IMR-90 (cell line): ENCODE measurements at regions not wholly inside any gene's neighbourhood (a gene's known extent, or its start where the extent isn't known, plus 50 kb on each side); places are given as distances from the start of the nearest gene placed in this dataset.

Source experiments
- ATAC-seq: fragments of 200-7000 bp; cut with Tn5 transposase; 2 replicates; pipeline ENCODE4 v1.9.1; 2020; ENCODE audit warnings: low read depth, mild to moderate bottlenecking, moderate library complexity
- BruUV-seq: library from RNA; stranded (reverse); fragments of 400-500 nt; replicated peaks from 2 replicates; lab custom pipeline; 2021; lab: Mats Ljungman, UMichigan
- CTCF ChIA-PET: fragments of 300-600 bp; formaldehyde crosslinking; extraction: SDS; loops from one replicate; lab custom pipeline; 2021; ENCODE audit warnings: antibody characterized with exemption; lab: Yijun Ruan, JAX
- POLR2A ChIA-PET: fragments of 300-600 bp; sonication (Branson Sonifier 250); formaldehyde crosslinking; loops from one replicate; lab custom pipeline; 2022; ENCODE audit warnings: antibody characterized with exemption; ENCODE audit not compliant: unreplicated experiment; lab: Charles Lee
- DNase-seq: peaks from one replicate; pipeline ENCODE4 v3.0.0; 2013
- H2AFZ ChIP-seq: replicated peaks from 2 replicates; pipeline ENCODE3; 2013; ENCODE audit warnings: low read length, mild to moderate bottlenecking; ENCODE audit not compliant: poor library complexity
- H2AK5ac ChIP-seq: 2 replicates; pipeline ENCODE4 v1.6.1; 2013; ENCODE audit warnings: low read depth, low read length, inconsistent platforms
- H2AK9ac ChIP-seq: replicated peaks from 2 replicates; pipeline ENCODE3; 2013; ENCODE audit warnings: mild to moderate bottlenecking, low read depth, low read length, moderate library complexity; ENCODE audit not compliant: poor library complexity
- H2BK120ac ChIP-seq: 2 replicates; pipeline ENCODE4 v1.6.1; 2013; ENCODE audit warnings: low read depth, low read length, inconsistent platforms
- H2BK15ac ChIP-seq: 3 replicates; pipeline ENCODE4 v1.6.1; 2013; ENCODE audit warnings: low read depth, low read length, inconsistent platforms
- H2BK20ac ChIP-seq: 2 replicates; pipeline ENCODE4 v1.6.1; 2013; ENCODE audit warnings: low read depth, mild to moderate bottlenecking, inconsistent platforms, low read length, moderate library complexity
- H2BK5ac ChIP-seq: 2 replicates; pipeline ENCODE4 v1.6.1; 2013; ENCODE audit warnings: mild to moderate bottlenecking, low read depth, low read length, inconsistent platforms; ENCODE audit not compliant: poor library complexity, severe bottlenecking
- H3K14ac ChIP-seq: replicated peaks from 2 replicates; pipeline ENCODE4 v1.6.1; 2013; ENCODE audit warnings: low read depth, low read length, inconsistent platforms
- H3K18ac ChIP-seq: 2 replicates; pipeline ENCODE4 v1.6.1; 2013; ENCODE audit warnings: low read depth, low read length, control low read depth
- H3K23ac ChIP-seq: 2 replicates; pipeline ENCODE4 v1.6.1; 2013; ENCODE audit warnings: low read depth, low read length, inconsistent platforms
- H3K27ac ChIP-seq: 2 replicates; pipeline ENCODE4 v1.5.1; 2013; ENCODE audit warnings: mild to moderate bottlenecking, control low read depth, low read length; ENCODE audit not compliant: insufficient read depth
- H3K27me3 ChIP-seq: 2 replicates; pipeline ENCODE4 v1.6.1; 2013; ENCODE audit warnings: low read length; ENCODE audit not compliant: control insufficient read depth, insufficient read depth
- H3K36me3 ChIP-seq: 2 replicates; pipeline ENCODE4 v1.6.1; 2013; ENCODE audit warnings: low read length, mixed read lengths; ENCODE audit not compliant: control insufficient read depth, insufficient read depth
- H3K4ac ChIP-seq: 2 replicates; pipeline ENCODE4 v1.6.1; 2013; ENCODE audit warnings: low read depth, low read length, inconsistent platforms
- H3K4me1 ChIP-seq: 2 replicates; pipeline ENCODE4 v1.6.1; 2013; ENCODE audit warnings: low read length, mixed read lengths; ENCODE audit not compliant: control insufficient read depth, insufficient read depth
- H3K4me2 ChIP-seq: 2 replicates; pipeline ENCODE4 v1.6.1; 2013; ENCODE audit warnings: low read depth, mild to moderate bottlenecking, control low read depth, low read length, moderate library complexity
- H3K4me3 ChIP-seq: 2 replicates; pipeline ENCODE4 v1.5.1; 2013; ENCODE audit warnings: low read depth, mild to moderate bottlenecking, control low read depth, low read length, moderate library complexity; ENCODE audit not compliant: insufficient read depth
- H3K56ac ChIP-seq: 2 replicates; pipeline ENCODE4 v1.6.1; 2013; ENCODE audit warnings: low read length, inconsistent platforms; ENCODE audit not compliant: insufficient read depth; ENCODE audit errors: extremely low read depth
- H3K79me1 ChIP-seq, 2 experiments: 2 replicates each; pipeline ENCODE4 v1.6.1; 2013; ENCODE audit warnings: low read length in 2 of 2, inconsistent platforms in 1 of 2, low read depth in 1 of 2
- H3K9ac ChIP-seq: 2 replicates; pipeline ENCODE4 v1.6.1; 2013; ENCODE audit warnings: low read depth, low read length, control low read depth
- H3K9me1 ChIP-seq: 2 replicates; pipeline ENCODE4 v1.6.1; 2013; ENCODE audit warnings: low read length, inconsistent platforms; ENCODE audit not compliant: insufficient read depth
- H3K9me3 ChIP-seq: 2 replicates; pipeline ENCODE4 v1.6.1; 2013; ENCODE audit warnings: low read length; ENCODE audit not compliant: control insufficient read depth, insufficient read depth
- H4K20me1 ChIP-seq: 2 replicates; pipeline ENCODE4 v1.6.1; 2013; ENCODE audit warnings: low read length, inconsistent platforms; ENCODE audit not compliant: insufficient read depth
- H4K5ac ChIP-seq: 2 replicates; pipeline ENCODE4 v1.6.1; 2013; ENCODE audit warnings: mild to moderate bottlenecking, low read depth, low read length, control low read depth
- H4K8ac ChIP-seq, 2 experiments: 2 replicates each; pipeline ENCODE4 v1.6.1; 2013; ENCODE audit warnings: low read depth in 2 of 2, low read length in 2 of 2, control low read depth in 1 of 2, inconsistent platforms in 1 of 2
- H4K91ac ChIP-seq: 2 replicates; pipeline ENCODE4 v1.6.1; 2013; ENCODE audit warnings: low read depth, low read length, inconsistent platforms; ENCODE audit not compliant: insufficient read depth
- BHLHE40 ChIP-seq: fragments of 150-350 bp; IDR thresholded peaks from 2 replicates; pipeline ENCODE4 v1.6.1; 2016; ENCODE audit warnings: mild to moderate bottlenecking, low read depth, low read length
- CEBPB ChIP-seq: IDR thresholded peaks from 2 replicates; pipeline ENCODE4 v1.6.1; 2012; ENCODE audit warnings: low read depth, low read length, improper control_type of control experiment
- CHD1 ChIP-seq: IDR thresholded peaks from 2 replicates; pipeline ENCODE4 v1.6.1; 2012; ENCODE audit warnings: low read depth, low read length, improper control_type of control experiment
- FOS ChIP-seq: fragments of 150-350 bp; IDR thresholded peaks from 2 replicates; pipeline ENCODE4 v1.6.1; 2016; ENCODE audit warnings: low read depth, low read length
- MAFK ChIP-seq: IDR thresholded peaks from 2 replicates; pipeline ENCODE4 v1.6.1; 2012; ENCODE audit warnings: low read depth, low read length, improper control_type of control experiment
- MAZ ChIP-seq: IDR thresholded peaks from 2 replicates; pipeline ENCODE4 v1.6.1; 2012; ENCODE audit warnings: low read depth, mild to moderate bottlenecking, low read length, improper control_type of control experiment, moderate library complexity, borderline replicate concordance
- MXI1 ChIP-seq: IDR thresholded peaks from 2 replicates; pipeline ENCODE4 v1.6.1; 2012; ENCODE audit warnings: low read depth, mild to moderate bottlenecking, low read length, moderate library complexity, borderline replicate concordance
- NFE2L2 ChIP-seq: fragments of 150-350 bp; IDR thresholded peaks from 2 replicates; pipeline ENCODE4 v1.6.1; 2016; ENCODE audit warnings: low read depth, mild to moderate bottlenecking, low read length
- POLR2A ChIP-seq: IDR thresholded peaks from 2 replicates; pipeline ENCODE4 v1.6.1; 2012; ENCODE audit warnings: mild to moderate bottlenecking, low read depth, low read length
- RAD21 ChIP-seq: IDR thresholded peaks from 2 replicates; pipeline ENCODE4 v1.6.1; 2012; ENCODE audit warnings: low read length, improper control_type of control experiment
- RCOR1 ChIP-seq: IDR thresholded peaks from 2 replicates; pipeline ENCODE4 v1.6.1; 2012; ENCODE audit warnings: mild to moderate bottlenecking, low read length, improper control_type of control experiment; ENCODE audit not compliant: insufficient replicate concordance
- RFX5 ChIP-seq: IDR thresholded peaks from 2 replicates; pipeline ENCODE4 v1.8.0; 2012; ENCODE audit warnings: low read depth, mild to moderate bottlenecking, low read length, moderate library complexity
- dilution Hi-C: fragments of 300-500 bp; cut with HindIII; formaldehyde crosslinking; loops from one replicate; pipeline ENCODE4 v1.14.3; 2018; ENCODE audit warnings: low sequenced_read_pairs; ENCODE audit not compliant: unreplicated experiment
- in situ Hi-C: fragments of 300-500 bp; cut with MboI; formaldehyde crosslinking; loops from 3 replicates; pipeline ENCODE4 v1.14.3; 2019; ENCODE audit warnings: low sequenced_read_pairs, inconsistent platforms, mixed read lengths
- intact Hi-C: fragments of 100-400 bp; cut with micrococcal nuclease; formaldehyde crosslinking; loops from 2 replicates; pipeline ENCODE4 v1.10.0; 2022
- TF ChIP-seq, protein P1 (sequence below): fragments of 150-350 bp; IDR thresholded peaks from 2 replicates; pipeline ENCODE4 v1.6.1; 2016; ENCODE audit warnings: low read depth, mild to moderate bottlenecking, low read length, moderate library complexity, borderline replicate concordance
- TF ChIP-seq, protein P2 (sequence below): fragments of 150-350 bp; IDR thresholded peaks from 2 replicates; pipeline ENCODE4 v1.6.1; 2017; ENCODE audit warnings: mild to moderate bottlenecking, antibody characterized with exemption, low read length, low read depth

DNA sequence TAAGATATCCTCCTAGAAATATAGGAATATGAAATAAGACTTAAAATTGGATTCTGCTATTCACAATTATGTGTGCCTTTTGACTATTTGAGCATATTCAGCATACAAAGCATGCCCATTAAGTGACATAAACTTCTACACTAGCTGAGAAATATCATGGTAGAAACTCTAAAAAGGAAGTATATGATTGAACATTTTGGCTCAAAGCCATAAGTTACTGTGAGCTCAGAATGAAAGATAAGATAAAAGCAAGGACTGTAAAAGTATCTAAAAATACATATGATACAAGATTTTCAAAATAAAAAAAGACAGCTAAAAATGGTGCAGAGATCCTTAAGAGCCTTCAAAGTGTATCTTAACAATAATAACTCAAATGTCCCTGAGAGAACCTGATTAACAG, 340.5 kb upstream of the SLC39A10 start:
- no peak overlapping the region for H3K9ac ChIP-seq
- H4K8ac ChIP-seq: no peak overlapping the region
- H3K4me3 ChIP-seq: no peak overlapping the region
- H2BK15ac ChIP-seq: no peak overlapping the region
- in situ Hi-C loops (loop anchor here (25.0 kb wide), 1 partner anchor 346 kb away; the partner anchor contains the start of gene SLC39A10), dilution Hi-C loops (no loop called here), intact Hi-C loops (no loop called here)
- no peak overlapping the region for H3K23ac ChIP-seq
- no peak overlapping the region for H2BK120ac ChIP-seq
- no peaks in the 10 kb centered on the region for H3K27me3 ChIP-seq
- 0 out of 2 replicates have a peak, but pooled peaks cover 5% of the 10 kb centered on the region for H3K9me1 ChIP-seq
- H2AFZ ChIP-seq: no peak overlapping the region
- no peak overlapping the region for H2AK9ac ChIP-seq
- H3K36me3 ChIP-seq: no peaks in the 10 kb centered on the region
- BruUV-seq: no TSS peak
- H3K4me2 ChIP-seq: no peak overlapping the region
- no peak overlapping the region for H4K91ac ChIP-seq
- DNase-seq (peak; percentile 6), ATAC-seq (no peak)
- no peak overlapping the region for H3K4ac ChIP-seq
- H3K27ac ChIP-seq: no peak overlapping the region
- H3K4me1 ChIP-seq: peaks cover 3% of the 10 kb centered on the region; the same call in 1 of the 2 replicates
- H3K18ac ChIP-seq: no peak overlapping the region
- H2AK5ac ChIP-seq: no peak overlapping the region
- H3K56ac ChIP-seq: no peak overlapping the region
- no peaks in the 10 kb centered on the region for H4K20me1 ChIP-seq
- TF ChIP-seq NFE2L2: no peak
- TF ChIP-seq MXI1: no peak
- no peak for TF ChIP-seq RFX5
- no peak for TF ChIP-seq FOS
- TF ChIP-seq MAFK: no peak
- no peak for TF ChIP-seq RCOR1
- TF ChIP-seq, protein P1, sequence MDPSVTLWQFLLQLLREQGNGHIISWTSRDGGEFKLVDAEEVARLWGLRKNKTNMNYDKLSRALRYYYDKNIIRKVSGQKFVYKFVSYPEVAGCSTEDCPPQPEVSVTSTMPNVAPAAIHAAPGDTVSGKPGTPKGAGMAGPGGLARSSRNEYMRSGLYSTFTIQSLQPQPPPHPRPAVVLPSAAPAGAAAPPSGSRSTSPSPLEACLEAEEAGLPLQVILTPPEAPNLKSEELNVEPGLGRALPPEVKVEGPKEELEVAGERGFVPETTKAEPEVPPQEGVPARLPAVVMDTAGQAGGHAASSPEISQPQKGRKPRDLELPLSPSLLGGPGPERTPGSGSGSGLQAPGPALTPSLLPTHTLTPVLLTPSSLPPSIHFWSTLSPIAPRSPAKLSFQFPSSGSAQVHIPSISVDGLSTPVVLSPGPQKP: no peak
- TF ChIP-seq BHLHE40: no peak
- TF ChIP-seq, protein P2, sequence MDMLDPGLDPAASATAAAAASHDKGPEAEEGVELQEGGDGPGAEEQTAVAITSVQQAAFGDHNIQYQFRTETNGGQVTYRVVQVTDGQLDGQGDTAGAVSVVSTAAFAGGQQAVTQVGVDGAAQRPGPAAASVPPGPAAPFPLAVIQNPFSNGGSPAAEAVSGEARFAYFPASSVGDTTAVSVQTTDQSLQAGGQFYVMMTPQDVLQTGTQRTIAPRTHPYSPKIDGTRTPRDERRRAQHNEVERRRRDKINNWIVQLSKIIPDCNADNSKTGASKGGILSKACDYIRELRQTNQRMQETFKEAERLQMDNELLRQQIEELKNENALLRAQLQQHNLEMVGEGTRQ: no peak
- no peak for TF ChIP-seq MAZ
- TF ChIP-seq CHD1: no peak
- no peak for TF ChIP-seq POLR2A
- no peak for TF ChIP-seq CEBPB
- no peak for TF ChIP-seq RAD21
- H3K9me3 ChIP-seq: no peaks in the 10 kb centered on the region
- no peak overlapping the region for H3K14ac ChIP-seq
- H4K5ac ChIP-seq: no peak overlapping the region
- CTCF ChIA-PET: no interaction called here
- no peak overlapping the region for H2BK20ac ChIP-seq
- POLR2A ChIA-PET: no interaction called here
- no peaks in the 10 kb centered on the region for H3K79me1 ChIP-seq
- H2BK5ac ChIP-seq: no peak overlapping the region
